Fibroblast of skin of scalp (primary cell): ENCODE measurements at regions not wholly inside any gene's neighbourhood (a gene's known extent, or its start where the extent isn't known, plus 50 kb on each side); places are given as distances from the start of the nearest gene placed in this dataset.
"Not testable (repeated sequence)": the region's sequence is repeated elsewhere in the genome, so short reads cannot be mapped to it uniquely, and the experiment has no call there.

Experiments used
- DNase-seq: peaks from one replicate; pipeline ENCODE4 v3.0.0-alpha.2; 2013

DNA sequence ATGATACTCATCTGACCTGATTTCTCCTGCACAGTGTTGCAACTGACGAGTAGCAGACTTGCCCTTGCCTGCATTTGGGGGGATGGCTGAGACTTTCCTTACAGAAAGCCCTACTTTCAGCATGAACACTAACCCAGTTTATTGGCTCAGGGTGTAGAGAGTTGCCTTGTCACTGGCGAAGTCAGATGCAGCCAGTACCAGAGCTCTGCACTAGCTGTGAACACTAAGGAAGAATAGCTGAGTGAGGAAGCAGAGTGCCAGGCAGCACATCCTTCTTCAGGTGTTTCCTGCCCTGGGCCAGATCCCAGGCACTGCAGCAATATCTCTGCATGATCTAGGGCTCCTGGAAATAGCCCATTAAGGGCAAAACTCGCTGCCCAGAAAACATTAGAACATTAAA, 154.0 kb upstream of the SYNPR start:
- no peak for DNase-seq

DNA sequence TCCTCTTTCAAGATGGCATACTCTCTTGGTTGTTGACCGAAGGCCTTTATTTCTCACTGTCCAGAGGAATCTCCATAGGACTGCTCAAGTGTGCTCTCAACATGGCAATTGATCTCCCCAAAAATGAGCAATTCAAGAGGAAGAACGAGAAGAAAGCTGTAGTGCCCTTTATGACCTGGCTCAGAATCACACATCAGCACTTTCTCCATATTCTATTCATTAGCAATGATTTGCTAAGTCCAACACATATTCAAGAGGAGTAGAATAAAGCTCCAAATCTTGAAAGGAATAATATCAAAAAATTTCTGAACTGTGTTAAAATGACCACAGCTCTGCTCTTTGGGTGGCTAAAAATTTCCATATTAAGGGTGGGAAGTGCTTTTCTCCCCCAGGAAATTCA, 151.6 kb upstream of the SYNPR start:
- no peak for DNase-seq

DNA sequence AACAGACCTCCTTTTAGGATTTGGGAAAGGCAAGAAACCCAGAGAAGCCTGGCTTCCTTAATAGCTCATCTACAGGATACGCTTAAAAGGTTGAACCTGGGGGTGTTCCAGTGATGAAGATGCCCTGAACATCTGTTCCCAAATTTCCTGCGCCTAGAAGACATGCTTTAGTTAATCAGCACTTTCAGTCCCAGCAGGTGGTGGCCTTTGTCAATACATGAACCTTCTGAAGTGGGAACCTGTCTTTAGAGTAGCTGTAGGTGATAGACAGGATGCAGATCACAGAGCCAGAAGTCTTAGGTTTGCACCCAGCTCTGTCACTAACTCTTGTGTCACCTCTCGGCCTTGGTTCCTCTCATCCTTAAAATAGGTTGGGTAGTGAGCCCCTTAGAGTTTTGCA, 149.7 kb upstream of the SYNPR start:
- DNase-seq = no peak

DNA sequence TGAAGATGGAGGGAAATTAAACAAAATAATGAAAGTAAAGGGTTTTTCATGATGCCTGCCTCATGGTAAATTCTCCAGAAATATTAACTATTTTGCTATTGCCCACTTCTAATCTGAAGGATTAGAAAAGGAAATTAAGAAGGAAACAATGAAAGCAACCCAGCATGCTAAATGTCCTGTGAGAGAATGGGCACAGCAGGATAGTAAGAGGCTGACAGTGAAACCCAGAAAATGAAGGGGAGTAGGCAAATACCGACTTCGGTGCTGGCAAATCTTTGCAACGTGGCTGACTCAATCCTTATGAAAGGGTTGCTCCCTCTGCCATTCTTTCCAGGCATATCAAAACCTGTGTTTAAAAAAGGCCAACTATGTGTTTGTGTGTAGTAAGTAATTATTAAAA, 147.5 kb upstream of the SYNPR start:
- DNase-seq = no peak

DNA sequence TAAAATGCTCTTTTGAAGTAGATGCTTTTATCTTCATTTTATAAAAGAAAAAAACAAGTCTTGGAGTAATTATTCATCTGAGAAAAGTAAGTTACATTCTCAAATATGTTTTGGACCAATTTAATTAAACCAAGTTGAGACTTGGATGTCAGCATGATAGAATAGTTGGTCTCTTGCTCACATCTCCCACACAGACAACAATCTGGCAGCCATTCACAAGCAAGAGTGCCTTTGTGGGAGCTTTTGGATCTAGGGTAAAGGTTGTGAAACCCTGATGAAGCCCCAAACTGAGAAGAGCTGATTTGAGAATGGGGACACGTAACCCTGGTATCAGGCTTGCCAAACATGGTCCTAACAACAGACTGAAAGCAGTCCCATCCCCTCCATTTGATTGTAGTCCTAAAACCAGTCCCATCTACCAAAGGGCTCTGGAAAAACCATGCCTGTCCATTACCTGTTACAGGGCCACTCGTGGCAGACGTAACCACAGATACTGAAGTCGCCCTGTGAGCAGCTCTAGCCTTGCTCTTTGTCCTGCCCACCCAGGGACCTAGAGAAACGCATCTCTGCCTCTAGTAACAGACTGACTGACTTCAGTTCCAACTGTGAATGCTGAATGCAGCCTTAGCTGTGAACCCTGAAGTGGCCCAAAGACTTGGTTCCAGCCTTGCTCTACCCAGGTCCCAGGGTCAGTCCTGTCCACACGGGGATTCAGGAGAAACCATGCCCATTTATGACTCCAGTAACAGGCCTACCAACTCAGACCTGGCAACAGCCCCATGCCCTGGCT, 145.5 kb upstream of the SYNPR start:
- DNase-seq = peak; percentile 11

DNA sequence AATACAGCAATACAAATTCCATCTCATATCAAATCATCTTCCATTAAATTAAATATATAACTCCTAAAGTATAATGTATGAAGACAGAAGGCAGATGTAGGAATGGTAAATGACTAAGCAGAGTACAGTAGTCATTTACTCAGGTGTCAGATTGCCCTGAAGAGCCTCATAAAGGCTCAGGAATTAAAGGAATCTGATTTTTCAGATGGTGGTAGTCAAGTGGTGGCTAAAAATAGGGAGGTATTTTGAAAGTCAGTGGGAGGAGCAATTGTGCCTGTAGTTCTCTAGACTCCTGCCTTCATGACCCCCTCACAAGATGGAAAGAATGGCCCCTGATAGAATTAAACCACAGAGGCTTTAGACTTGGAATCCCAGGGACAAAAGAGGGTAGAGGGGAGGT, 142.7 kb upstream of the SYNPR start:
- DNase-seq = peak; percentile 37

DNA sequence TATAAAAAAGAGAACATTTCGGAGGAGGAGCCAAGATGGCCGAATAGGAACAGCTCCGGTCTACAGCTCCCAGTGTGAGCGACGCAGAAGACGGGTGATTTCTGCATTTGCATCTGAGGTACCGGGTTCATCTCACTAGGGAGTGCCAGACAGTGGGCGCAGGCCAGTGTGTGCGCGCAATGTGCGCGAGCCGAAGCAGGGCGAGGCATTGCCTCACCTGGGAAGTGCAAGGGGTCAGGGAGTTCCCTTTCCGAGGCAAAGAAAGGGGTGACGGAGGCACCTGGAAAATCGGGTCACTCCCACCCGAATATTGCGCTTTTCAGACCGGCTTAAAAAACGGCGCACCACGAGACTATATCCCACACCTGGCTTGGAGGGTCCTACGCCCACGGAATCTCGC, 141.9 kb upstream of the SYNPR start:
- not testable (repeated sequence) for DNase-seq

DNA sequence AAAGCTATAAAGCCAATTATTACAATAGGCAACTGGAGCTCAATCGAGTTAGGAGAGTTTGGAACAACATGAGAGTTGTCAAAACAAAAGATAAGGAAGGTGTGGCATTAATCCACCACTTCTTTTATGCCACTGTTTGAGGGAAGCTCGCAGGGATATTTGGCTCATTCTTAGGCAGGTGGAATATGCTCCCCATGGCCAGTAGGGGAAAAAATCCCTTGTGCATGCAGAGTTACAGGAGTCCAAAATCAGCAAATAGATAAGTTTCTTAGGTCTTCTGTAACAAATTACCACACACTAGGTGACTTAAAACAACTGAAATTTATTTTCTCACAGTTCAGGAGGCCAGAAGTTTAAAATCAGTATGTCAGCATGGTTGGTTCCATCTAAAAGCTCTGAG, 135.4 kb upstream of the SYNPR start:
- DNase-seq = no peak

DNA sequence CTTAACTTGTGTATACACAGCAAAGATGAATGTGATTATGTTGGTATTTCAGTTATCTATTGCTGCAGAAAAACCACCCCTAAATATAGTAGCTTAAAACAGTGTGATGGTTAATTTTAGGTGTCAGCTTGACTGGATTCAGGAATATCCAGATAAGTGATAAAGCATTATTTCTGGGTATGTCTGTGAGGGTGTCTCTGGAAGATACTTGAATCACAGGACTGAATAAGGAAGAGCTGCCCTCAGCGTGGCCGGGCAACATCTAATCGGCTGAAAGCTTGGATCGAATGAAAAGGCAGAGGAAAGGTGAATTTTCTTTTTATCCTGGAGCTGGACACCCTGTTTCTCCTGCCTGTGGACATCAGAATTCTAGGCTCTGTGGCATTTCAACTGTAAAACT, 132.0 kb upstream of the SYNPR start:
- no peak for DNase-seq

DNA sequence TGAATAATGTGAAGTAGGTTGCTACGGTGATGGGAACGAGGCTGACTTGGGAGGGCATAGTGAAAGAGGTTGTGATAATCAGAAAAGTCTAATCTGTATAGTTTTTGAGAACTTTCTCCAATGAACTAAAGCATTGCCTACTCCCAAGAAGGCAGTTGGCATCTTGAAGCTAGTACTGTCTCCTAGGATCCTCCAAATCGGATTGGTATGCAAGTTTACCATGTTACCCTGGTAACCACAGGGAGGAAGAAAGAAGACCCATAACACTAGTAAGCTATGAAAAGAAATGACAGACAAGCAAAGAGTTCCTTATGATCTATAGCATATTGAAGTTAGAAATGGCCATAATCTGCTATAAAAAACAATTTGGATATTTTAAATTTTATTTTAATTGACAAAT, 127.2 kb upstream of the SYNPR start:
- no peak for DNase-seq

DNA sequence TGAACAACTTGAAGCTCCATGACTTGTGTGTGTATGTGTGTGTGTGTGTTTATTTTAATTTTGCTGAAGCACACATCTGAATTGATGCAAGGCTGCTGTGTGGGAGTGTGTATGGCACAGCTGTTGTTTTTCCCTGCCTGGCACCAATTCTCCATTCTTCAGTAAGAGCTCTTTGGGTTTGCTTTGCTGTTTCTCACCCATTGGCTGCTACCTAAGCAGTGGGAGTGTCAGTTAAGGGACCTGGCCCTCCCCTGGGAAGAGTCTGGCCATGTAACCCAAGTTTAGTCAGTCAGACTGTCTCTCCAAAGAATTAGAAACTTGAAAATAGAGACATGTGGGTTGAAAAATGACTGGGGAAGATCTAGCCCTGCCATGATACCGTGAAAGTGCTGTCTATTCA, 126.2 kb upstream of the SYNPR start:
- no peak for DNase-seq

DNA sequence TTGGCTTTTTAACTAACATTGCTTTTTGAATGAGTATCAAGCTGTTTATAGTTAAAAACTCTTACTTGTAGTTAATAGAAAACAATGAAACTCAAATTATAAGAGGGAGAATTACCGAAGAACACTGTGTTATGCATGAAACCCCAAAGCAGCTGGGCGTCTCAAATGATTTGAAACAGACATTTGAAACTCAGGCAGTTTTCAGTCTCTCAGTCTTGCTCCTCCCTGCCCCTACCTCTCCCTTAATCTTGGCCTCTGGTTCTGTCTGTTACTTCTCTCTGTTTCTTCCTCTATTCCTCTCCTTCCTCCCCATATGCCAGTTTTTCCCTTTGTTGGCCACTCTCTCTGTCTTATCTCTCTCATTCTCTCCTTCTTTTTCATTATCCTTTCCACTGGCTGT, 118.3 kb upstream of the SYNPR start:
- no peak for DNase-seq

DNA sequence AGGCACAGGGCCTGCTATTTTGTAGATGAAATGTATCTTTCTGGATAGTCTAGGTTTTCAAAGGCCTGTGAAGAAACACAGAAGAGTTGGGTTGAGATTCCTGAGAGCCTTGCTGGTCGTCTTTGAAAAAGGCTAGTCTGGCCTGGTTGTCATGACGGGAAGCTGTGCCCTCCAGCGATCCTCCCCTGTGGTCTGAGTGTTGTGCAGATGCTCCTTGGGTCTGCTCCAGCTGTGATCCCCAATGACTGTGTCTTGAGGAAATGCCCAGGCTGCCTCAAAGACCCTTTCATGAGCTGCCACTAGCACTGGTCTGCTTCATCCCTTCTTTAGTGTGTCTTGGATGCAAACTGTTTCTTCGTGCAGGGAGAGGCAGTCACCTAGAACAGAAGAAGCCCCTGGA, 111.0 kb upstream of the SYNPR start:
- no peak for DNase-seq

DNA sequence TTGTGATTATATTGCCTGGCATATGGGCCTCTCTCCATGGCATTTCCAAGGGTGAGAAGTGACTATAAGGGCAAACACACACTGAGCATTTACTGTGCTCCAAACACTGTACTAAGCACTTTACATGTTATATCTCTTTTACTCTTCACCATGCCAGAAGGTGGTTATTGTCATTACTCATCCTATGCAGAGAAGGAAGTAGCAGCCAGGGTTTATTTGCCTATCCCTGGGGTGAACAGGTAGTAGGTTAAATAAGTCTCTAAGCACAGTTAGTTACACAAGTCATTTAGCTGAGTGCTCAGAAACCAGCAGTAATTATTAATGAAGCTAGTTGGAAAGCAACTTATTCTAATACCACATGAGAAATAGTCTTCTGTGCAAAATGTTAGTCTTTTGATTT, 109.9 kb upstream of the SYNPR start:
- DNase-seq = no peak

DNA sequence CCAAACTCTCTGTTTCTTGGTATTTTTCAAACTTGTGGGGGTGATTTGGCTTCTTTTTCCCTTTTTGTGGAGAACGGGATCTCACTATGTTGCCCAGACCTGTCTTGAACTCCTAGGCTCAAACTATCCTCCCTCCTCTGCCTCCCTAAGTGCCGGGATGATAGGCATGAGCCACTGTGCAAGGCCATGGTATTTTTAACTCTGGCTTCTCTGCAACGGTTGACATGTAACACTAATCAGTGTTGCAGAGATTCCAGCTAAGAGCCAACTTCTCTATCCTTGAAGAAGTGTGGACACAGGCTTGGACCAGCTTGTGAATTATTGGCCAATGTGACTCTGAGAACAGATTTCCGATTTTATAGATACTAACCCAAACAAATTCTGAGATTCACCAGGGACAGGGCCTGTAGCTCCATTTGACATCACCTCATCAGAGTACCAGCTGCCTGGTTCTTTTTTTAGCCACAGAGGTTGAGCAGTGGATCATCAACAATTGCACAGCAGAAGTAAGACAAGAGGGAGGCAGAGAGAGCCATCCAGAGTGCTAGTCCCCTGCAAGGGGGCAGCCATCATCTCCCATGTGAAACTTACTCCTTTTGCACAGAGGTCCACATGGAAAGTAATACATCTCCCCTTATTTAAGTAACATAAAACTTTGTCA, 98.1 kb upstream of the SYNPR start:
- DNase-seq = no peak

DNA sequence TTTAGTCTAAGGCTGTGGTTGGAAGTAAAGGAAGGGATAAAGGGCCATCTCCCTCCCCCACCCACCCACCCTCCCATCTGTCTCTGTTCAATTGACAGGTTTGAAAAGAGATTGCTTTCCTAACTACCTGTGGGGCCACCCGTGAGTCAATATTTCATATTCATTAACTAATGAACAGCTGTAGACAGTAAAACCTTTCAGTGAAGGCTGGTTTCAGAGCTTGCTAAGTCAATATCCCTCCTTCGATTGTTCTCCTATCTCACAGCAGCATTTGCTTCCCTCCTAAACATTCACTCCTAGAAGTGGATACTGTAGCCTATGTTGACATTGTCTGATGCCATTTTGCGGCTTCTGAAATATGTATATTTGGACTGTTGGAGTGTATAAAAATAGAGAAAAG, 85.9 kb upstream of the SYNPR start:
- no peak for DNase-seq

DNA sequence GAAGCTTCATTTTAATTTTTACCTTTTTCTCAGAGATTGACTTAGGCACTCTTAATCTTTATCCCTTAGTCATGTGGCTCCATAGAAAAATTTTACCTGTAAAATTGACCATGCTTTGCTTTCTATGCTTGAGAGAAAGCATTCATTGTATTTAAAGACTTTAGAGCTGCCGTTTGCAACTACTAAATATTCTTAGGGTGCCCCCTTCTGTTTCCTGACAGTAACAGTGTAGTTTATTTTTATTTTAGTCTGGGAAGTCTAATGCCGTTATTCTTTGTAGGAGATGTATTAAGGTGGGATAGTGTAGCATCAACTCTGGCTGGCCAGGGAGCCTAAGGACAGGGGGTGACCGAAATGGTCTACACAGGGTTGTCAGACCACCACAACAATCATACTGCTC, 84.5 kb upstream of the SYNPR start:
- DNase-seq = peak; percentile 53

DNA sequence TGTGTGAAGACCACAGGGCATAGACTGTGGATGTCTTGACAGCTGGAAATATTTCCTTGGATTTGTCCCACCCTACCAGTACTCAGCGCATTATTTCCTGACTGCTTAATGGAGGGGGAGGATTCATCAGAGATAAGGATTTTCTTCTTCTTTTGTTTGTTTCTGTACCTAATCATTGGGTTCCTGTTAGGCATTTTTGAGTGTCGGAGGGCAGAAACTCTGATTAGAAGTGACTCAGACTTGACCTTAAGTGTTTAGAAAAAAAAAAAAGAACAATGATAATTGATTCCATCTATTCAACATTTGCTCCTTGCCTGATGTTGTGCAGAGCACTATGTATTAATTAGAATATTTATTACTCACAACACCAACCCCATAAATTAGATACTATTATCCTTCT, 78.5 kb upstream of the SYNPR start:
- no peak for DNase-seq

DNA sequence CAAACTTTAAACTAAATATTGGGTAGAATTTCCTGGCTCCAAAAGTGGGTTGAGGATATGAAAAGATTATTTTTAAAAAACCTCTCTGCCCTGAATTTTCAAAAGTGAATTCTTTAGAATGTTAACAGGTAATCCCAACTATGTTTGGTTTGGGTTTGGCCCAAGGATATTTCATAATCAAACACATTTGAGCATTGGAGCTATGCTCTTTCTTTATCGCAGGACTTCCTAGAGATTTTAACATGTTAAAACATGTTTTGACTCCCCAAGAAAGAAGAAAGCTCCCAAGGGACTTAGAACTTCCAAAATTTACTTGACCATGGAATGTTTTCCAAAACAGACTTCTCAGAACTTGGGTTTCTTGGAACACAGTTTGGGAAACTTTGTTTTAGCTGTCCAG, 75.6 kb upstream of the SYNPR start:
- no peak for DNase-seq

DNA sequence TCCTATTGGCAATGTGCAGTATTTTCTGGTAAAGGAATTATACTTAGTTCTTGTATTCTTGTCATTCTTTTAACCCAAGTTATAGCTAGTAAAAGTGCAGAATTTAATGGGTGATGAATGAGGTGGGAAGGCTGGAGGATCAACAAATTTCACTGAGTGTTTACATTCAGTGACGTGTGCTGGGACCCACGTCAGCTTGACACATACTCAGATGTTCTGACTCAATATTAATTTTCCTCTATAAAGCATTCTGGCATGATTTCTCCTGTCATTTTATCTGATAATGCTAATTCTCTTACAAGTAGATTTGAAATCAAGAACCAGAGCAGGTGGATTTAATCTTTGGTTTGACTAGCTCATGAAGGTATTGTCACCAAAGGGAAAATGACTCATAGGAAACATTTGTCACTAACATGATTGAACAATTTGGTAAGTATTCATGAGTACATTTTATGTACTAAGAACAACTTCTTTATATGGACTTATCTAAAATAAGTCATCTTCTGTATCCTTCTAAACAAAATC, 71.0 kb upstream of the SYNPR start:
- no peak for DNase-seq

DNA sequence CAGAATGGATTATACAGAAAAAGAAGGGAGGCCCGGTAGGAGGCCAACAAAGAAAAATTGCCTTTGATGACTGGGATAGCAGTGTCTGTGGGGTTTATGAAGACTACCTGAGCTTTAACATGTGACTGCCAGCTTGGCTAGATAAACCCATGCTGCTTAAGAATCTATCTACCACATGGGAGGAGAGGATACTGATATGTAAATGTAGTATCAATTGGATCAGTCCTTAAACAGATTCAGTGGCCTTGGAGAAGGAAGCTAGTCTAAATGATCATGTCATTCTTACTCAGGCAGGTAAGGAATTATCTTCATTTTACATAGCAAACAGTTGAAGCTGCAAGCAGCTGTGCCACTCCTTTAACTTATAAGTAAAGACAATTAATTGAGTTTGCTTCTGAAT, 50.0 kb upstream of the SYNPR start:
- DNase-seq = no peak
